GM12872 (cell line): ENCODE measurements at regions not wholly inside any gene's neighbourhood (a gene's known extent, or its start where the extent isn't known, plus 50 kb on each side); places are given as distances from the start of the nearest gene placed in this dataset.
A peak's percentile ranks its signal among the peaks of the same experiment; 100 is the strongest.

Source experiments
- CTCF ChIP-seq: IDR thresholded peaks from 3 replicates; pipeline ENCODE4 v1.5.1; 2011; ENCODE audit warnings: low read depth, mild to moderate bottlenecking, low read length, moderate library complexity; ENCODE audit not compliant: insufficient read depth

GRCh38 chr13:105207572-105208293 lies 1327.7 kb downstream of the EFNB2 start:
- no peak for TF ChIP-seq CTCF

- peak; percentile 47 for TF ChIP-seq CTCF
Measured at GRCh38 chr13:105202354-105202753, 1333.1 kb downstream of the EFNB2 start.

GRCh38 chr13:105201351-105201750 lies 1334.1 kb downstream of the EFNB2 start:
- TF ChIP-seq CTCF, result no peak

- TF ChIP-seq CTCF, result no peak
Measured at GRCh38 chr13:105200181-105200580, 1335.3 kb downstream of the EFNB2 start.

- TF ChIP-seq CTCF, result no peak
Measured at GRCh38 chr13:105196052-105196451, 1339.4 kb downstream of the EFNB2 start.

- no peak for TF ChIP-seq CTCF
Measured at GRCh38 chr13:105193026-105193425, 1342.4 kb downstream of the EFNB2 start.

GRCh38 chr13:105184201-105184600 lies 1351.3 kb downstream of the EFNB2 start:
- no peak for TF ChIP-seq CTCF
